Cerebellar nuclear complex (tissue), 1 donor: ENCODE measurements at regions not wholly inside any gene's neighbourhood (a gene's known extent, or its start where the extent isn't known, plus 50 kb on each side); places are given as distances from the start of the nearest gene placed in this dataset.
"Not testable (repeated sequence)": the region's sequence is repeated elsewhere in the genome, so short reads cannot be mapped to it uniquely, and the experiment has no call there.

ENCODE experiments used
- DNase-seq, 2 experiments: peaks; one replicate each; lab custom pipeline; 2025; lab: John Stamatoyannopoulos, UW

DNA sequence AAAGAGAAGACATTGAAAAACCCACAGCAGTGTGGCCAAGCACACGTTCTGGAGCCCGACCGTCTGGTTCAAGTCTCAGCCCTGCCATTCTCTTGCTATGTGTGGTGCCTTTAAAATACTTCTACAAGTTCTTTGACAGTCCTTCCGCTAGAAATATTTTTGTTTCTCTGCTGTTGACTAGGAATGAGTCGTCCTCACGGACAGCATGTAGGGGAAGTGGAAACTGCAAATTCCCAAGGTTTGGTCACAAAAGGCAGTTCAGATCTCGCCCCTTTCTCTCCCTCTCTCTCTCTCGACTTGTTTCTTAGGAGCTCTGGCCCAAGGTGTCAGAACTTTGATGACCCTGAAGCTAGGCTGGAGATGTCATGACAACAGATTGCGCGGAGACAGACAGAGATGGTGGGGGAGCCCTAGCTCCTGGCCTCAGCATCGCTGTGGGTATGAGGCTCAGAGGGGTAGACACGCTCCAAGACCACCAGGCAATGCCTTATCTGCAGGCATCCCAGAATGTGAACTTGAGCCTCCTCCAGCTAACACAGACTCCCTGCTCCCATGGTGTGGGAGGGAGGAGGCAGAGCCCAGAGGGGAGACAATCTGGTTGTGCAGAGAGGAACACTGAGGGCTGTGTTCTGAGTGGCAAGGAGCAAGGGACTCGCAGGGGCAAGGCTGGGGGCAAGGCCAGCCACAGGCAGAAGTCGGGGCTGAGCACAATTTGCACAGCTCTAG lies 368.9 kb upstream of the SULF2 start:
- no peak for DNase-seq

GRCh38 chr20:48153523-48153922 lies 368.2 kb upstream of the SULF2 start:
- DNase-seq: no peak

GRCh38 chr20:48153103-48153502 lies 367.8 kb upstream of the SULF2 start:
- DNase-seq: no peak

DNA sequence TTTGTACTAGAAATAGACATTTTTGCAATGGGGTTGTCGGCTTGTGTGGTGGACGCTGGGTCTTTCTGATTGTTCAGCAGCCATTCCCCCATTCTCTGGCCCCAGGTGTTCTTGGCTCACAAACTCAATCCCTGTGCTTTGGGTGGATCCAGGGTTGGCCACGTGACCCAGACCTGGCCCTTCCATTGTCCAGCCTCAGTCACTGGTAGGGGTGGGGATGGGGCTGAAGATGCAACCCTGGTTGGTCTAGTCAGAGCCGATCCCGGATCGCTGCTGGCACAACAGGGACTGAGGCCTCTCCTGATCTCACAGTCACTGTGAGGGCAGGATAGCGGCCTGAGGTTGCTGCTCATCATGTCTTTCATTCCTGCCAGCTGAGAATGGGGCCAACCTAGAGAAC lies 365.3 kb upstream of the SULF2 start:
- DNase-seq: no peak

DNA sequence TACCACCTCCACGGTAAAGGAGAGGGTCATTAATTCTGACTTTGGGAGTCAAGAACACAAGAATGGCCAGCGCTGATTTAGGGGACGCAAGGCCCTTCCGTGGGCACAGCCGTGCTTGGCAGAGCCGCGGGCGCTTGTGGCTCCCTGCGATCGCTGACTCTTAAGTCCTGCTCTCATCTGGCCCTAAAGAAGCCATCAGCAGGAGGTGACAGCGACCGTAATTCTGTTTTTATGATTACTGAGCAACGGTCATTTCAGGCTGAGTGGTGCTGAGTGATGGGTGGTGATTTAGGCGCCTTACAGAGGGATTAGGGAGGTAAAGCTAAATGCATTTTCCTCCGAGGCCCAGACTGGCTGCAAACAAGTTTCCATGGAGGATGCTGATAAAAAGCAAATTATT lies 364.6 kb upstream of the SULF2 start:
- DNase-seq: no peak

- no peak for DNase-seq
Measured at GRCh38 chr20:48148916-48149672, 363.8 kb upstream of the SULF2 start.

GRCh38 chr20:48148020-48148419 lies 362.7 kb upstream of the SULF2 start:
- DNase-seq: no peak

- no peak for DNase-seq
Measured at GRCh38 chr20:48147311-48147710, 362.0 kb upstream of the SULF2 start.

GRCh38 chr20:48146877-48147276 lies 361.6 kb upstream of the SULF2 start:
- no peak for DNase-seq

DNA sequence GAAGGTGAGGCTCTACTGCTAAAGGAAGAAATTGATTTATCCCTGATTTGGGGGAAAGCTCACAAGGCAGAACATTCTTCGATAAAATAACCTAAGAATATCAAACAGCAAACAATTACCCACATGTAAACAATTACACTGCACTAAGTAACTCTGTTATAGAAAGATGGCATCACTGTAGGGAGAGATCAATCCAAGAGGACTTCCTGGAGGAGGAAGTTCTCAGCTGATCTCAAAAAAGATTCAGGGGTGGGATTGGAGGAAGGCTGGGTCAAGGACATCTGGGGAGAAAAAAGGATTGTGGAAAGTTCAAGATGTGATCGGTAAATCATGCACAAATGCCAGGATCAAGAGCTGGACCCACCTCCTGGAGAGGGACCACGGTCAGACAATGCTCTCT lies 361.0 kb upstream of the SULF2 start:
- no peak for DNase-seq

GRCh38 chr20:48143435-48144081 lies 358.3 kb upstream of the SULF2 start:
- DNase-seq: no peak

DNA sequence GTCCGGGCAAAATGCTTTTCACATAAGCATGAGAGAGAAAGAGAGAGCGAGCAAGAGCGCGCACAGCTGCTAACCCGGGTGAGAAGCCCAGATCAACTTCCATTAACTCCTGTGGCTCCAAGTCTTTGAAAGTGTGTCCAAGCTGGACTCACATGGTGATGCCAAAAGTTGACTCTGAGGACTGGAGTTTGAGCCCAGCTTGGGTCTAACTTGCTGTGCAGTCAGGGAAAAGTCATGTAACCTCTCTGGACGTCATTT lies 357.2 kb upstream of the SULF2 start:
- no peak for DNase-seq

- no peak for DNase-seq
Measured at GRCh38 chr20:48141660-48142515, 356.6 kb upstream of the SULF2 start.

DNA sequence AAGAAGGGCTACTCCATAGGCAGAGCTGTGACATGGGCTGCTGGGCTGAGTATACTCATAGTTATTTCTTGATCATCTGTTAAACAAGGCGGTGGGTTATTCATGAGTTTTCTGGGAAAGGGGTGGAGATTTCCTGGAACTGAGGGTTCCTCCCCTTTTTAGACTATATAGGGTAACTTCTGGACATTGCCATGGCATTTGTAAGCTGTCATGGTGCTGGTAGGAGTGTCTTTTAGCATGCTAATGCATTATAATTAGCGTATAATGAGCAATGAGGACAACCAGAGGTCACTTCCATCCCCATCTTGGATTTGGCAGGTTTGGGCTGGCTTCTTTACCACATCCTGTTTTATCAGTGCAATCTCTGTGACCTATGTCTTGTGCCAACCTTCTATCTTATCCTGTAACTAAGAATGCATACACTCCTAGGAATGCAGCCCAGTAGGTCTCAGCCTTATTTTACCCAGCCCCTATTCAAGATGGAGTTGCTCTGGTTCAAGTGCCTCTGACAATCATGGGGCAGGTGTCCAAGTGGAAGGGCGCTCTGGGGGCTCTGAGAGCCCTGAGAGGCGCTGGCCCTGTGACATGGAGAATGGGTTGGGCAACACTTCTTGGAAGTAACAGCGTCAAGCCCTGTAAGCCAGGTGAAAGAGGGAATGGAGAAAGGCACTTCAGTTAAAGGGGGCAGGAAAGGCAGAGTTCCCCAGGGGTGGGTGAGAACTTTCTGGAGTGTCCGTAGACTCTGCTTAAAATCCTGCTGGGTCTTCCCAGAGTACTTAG lies 354.2 kb upstream of the SULF2 start:
- no peak for DNase-seq

DNA sequence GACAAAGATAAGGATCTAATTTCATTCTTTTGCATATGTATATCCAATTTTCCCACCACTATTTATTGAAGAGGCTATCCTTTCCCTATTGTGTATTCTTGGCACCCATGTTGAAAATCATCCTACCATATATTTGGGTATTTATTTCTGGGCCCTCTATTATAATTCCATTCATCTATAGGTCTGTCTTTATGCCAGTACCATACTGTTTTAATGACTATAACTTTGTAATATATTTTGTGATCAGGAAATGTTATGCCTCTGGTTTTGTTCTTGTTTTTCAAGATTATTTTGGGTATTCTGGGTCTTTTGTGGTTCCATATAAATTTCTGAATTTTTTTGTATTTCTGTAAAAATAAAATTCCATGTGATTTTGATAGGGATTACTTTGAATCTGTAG lies 347.6 kb upstream of the SULF2 start:
- no peak for DNase-seq

DNA sequence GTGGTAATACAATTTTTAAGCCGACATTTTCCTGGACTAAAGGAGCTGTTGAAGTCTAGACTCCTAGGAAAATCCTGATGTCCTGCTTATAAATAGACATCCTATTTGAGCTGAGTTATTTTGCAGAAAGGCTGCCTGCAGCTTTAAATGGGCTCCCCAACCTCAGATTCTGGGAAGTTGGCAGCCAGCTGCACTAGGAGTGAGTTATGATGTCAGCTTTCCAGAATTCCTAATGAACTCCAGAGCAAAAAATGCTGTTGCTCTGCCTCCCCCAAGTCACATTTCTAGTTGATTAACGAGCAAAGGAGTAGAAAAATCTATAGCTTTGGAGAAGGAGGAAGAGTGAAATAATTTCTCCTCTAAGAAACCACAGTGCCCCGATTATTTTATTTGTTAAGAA lies 346.3 kb upstream of the SULF2 start:
- no peak for DNase-seq

DNA sequence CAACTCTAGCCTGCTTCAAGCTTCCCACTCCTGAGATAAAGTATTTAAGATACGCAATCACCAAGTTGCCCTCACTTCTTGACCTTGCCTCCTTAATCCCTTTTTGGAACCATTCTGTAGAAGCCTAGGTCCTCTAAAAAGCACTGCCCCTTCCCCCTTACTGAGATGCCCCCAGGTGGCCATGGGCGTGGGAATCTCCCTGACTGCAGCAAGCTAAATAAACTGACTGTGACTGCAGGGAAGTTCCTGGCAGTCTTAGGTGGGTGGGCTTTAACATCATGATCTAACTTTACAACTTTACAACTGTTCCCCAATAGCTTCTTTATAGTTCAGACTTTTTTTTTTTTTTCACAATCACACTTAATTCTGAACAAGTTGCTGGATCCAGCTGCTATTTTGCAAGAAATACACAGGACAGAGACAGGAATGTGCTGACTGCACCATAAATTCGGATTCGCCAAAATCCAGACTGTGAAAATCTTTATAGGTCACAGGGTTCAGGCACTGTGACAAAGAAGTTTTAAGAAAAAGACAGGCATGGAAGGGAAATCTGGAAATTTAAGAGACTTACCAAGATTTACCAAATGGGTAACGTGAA lies 344.2 kb upstream of the SULF2 start:
- DNase-seq: no peak

DNA sequence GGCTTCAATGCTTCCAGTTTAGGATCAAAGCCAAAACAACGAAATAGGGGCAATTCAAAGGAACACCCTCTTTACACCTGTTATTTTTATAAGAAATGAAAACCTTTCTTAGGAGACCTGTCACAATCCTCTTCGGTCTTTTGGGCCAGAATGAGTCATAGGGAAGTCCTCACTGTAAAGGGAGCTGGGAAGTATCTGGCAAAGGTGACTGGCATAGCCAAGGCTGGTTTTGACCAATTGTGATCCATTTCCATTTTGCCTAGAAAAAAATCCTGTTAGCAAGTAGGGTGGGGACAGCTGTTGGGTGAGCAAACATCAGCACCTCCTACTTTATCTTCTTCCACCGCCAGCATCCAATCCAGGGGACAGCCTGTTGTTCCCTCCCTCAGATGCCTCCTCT lies 343.2 kb upstream of the SULF2 start:
- DNase-seq: no peak

DNA sequence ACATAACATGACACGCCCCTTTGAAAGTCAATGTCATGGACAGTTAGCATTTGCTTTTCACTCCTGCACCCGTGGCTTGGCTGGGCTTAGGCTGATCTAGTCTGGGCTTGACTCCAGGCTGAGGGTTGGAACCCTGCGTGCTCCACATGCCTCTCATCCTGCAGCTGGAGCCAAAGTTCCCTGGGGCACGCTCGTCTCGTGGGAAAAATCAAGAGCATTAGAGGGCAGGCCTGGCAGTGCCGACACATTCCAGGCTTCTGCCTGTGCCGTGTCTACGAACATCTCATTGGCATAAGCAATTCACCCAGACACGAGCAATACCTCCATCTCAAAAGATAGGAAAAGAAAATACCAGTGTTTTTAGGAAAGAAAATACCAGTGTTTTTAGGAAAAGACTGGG lies 342.7 kb upstream of the SULF2 start:
- DNase-seq: not testable (repeated sequence)

DNA sequence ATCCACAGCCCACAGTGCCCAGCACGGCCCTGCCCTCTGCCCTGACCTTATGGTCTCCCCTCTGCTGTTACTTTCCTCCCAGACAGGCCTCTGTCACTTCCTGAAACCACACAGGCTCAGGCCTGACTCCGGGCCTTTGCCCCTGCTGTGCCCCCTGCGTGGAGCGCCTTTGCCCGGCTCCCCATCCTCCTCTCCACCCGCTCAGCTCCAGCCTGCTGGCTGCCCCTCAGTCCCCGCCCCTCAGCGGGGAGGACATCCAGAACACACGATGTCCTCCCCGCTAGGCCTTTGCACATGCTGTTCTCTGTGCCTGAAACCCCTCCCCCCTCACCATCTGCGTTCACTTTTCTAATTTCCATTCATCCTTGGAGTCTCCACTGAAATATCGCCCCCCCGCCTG lies 341.9 kb upstream of the SULF2 start:
- DNase-seq: not testable (repeated sequence)

DNA sequence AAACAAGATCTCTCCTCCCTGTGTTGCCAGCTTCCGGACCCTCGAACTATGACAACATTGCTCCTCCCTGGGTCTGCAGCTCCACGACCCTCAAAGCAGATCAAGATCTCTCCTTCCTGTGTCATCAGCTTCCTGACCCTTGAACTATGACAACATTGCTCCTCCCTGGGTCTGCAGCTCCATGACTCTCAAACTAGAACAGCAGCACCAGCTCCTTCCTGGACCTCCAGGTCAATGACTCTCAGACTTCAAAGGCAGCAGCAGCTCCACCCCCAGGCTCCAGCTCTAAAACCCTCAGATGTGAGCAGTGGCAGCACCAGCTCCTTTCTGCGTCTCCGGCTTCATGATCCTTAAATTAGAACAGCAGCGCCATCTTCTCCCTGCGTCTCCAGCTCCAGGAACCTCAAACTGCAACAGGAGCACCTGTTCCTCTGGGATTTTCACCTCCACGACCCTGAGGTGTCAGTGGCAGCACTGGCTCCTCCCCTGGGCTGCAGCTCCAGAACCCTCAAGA lies 341.0 kb upstream of the SULF2 start:
- DNase-seq: no peak
